Suprapubic skin (tissue), 4 donors: ENCODE measurements at regions not wholly inside any gene's neighbourhood (a gene's known extent, or its start where the extent isn't known, plus 50 kb on each side); places are given as distances from the start of the nearest gene placed in this dataset.

Source experiments
- DNase-seq, 2 donors: peaks; one replicate each; pipeline ENCODE4 v3.0.0-alpha.2; 2019; ENCODE audit warnings: low spot score in 2 of 2
- H3K27ac ChIP-seq: fragments of 200-600 bp; sonication (generic); one replicate; pipeline ENCODE4 v1.5.1; 2019
- H3K27me3 ChIP-seq: fragments of 200-600 bp; sonication (generic); one replicate; pipeline ENCODE4 v1.5.1; 2019
- H3K36me3 ChIP-seq: fragments of 200-600 bp; sonication (generic); one replicate; pipeline ENCODE4 v1.5.1; 2019
- H3K4me1 ChIP-seq: fragments of 200-600 bp; sonication (generic); one replicate; pipeline ENCODE4 v1.5.1; 2019
- H3K4me3 ChIP-seq: fragments of 200-600 bp; sonication (generic); one replicate; pipeline ENCODE4 v1.5.1; 2019; ENCODE audit warnings: mild to moderate bottlenecking
- H3K9me3 ChIP-seq: fragments of 200-600 bp; sonication (generic); one replicate; pipeline ENCODE4 v1.5.1; 2019
- EP300 ChIP-seq: sonication (generic); formaldehyde crosslinking; IDR thresholded peaks from one replicate; pipeline ENCODE4 v1.6.1; 2017; ENCODE audit warnings: antibody characterized with exemption
- POLR2A ChIP-seq, 2 donors: fragments of 450-650 bp; IDR thresholded peaks; one replicate each; pipeline ENCODE4 v1.6.1; 2017; ENCODE audit warnings: antibody characterized with exemption in 2 of 2, mild to moderate bottlenecking in 2 of 2, moderate library complexity in 2 of 2
- POLR2AphosphoS5 ChIP-seq, 3 donors: sonication (generic); formaldehyde crosslinking; IDR thresholded peaks; one replicate each; pipeline ENCODE4 v1.6.1; 2017; ENCODE audit warnings: antibody characterized with exemption in 3 of 3
- WGBS: methylation state at CpG from one replicate; pipeline ENCODE4 v1.1.5; 2018; 5-methylcytosine and 5-hydroxymethylcytosine counted together
- TF ChIP-seq, protein P1 (sequence below), 2 donors: fragments of 200-600 bp in 1 of 2; fragments of 450-650 bp in 1 of 2; sonication (generic) in 1 of 2; IDR thresholded peaks; one replicate each; pipeline ENCODE4 v1.5.1; 2016 to 2019; ENCODE audit warnings: antibody characterized with exemption in 2 of 2, mild to moderate bottlenecking in 1 of 2, moderate library complexity in 1 of 2

DNA sequence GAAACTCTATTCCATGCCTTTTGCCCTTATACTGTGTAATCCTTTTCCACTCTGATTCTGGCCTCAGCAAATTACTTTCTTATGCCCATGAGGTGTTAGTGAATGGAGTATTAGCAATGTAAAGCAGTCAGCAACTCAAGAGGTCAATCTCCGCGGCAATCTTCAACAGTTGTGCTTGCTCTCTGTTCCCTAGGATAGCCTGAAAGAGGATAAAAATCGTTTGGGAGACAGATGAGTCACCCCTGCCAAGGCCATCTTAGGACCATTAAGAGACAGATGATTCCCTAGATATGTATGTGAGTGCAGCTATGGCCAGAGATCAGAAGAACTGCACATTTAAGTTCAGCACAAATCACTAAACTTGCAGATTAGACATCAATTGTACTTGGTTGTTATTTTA lies 1145.8 kb downstream of the GALC start:
- H3K27ac ChIP-seq, result no peak overlapping the region
- no peak for DNase-seq
- TF ChIP-seq POLR2A (IDR thresholded peaks at IDR 0.05) (no peak), EP300 (no peak), POLR2AphosphoS5 (IDR thresholded peaks at IDR 0.05) (no peak)
- TF ChIP-seq, protein P1, sequence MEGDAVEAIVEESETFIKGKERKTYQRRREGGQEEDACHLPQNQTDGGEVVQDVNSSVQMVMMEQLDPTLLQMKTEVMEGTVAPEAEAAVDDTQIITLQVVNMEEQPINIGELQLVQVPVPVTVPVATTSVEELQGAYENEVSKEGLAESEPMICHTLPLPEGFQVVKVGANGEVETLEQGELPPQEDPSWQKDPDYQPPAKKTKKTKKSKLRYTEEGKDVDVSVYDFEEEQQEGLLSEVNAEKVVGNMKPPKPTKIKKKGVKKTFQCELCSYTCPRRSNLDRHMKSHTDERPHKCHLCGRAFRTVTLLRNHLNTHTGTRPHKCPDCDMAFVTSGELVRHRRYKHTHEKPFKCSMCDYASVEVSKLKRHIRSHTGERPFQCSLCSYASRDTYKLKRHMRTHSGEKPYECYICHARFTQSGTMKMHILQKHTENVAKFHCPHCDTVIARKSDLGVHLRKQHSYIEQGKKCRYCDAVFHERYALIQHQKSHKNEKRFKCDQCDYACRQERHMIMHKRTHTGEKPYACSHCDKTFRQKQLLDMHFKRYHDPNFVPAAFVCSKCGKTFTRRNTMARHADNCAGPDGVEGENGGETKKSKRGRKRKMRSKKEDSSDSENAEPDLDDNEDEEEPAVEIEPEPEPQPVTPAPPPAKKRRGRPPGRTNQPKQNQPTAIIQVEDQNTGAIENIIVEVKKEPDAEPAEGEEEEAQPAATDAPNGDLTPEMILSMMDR (IDR thresholded peaks at IDR 0.05), result no peak
- no peaks in the 10 kb centered on the region for H3K36me3 ChIP-seq
- H3K4me3 ChIP-seq, result no peak overlapping the region
- H3K4me1 ChIP-seq, result no peaks in the 10 kb centered on the region
- H3K27me3 ChIP-seq, result no peaks in the 10 kb centered on the region
- WGBS, result 71% methylated on average over 3 of the region's 3 CpGs
- H3K9me3 ChIP-seq, result no peaks in the 10 kb centered on the region

DNA sequence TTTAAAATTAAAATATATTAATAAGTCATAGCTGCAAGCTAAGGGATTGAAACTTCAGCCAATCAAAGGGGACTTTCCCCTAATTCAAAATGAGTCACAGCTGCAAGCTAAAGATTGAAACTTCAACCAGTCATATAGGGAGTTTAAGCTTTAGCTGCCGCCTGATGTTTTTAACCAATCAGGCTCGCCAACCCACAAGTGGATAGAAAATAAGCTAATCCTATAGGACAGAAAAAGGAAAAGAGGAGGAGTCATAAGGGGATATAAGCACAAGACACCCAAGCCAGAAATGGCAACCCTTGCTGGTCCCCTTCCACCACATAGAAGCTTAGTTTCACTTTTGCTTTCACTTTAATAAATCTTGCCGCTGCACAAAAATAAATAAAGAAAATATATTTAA lies 1154.6 kb downstream of the GALC start:
- Histone ChIP-seq H3K9me3 (no peaks in the 10 kb centered on the region), H3K27me3 (no peaks in the 10 kb centered on the region), H3K4me3 (no peak overlapping the region), H3K4me1 (no peaks in the 10 kb centered on the region), H3K27ac (no peak overlapping the region), H3K36me3 (no peaks in the 10 kb centered on the region)
- DNase-seq, result no peak
- 61% methylated on average over 3 of the region's 3 CpGs for WGBS
- TF ChIP-seq, protein P1 (IDR thresholded peaks at IDR 0.05), result no peak
- TF ChIP-seq POLR2AphosphoS5 (IDR thresholded peaks at IDR 0.05) (no peak), EP300 (no peak), POLR2A (IDR thresholded peaks at IDR 0.05) (no peak)

DNA sequence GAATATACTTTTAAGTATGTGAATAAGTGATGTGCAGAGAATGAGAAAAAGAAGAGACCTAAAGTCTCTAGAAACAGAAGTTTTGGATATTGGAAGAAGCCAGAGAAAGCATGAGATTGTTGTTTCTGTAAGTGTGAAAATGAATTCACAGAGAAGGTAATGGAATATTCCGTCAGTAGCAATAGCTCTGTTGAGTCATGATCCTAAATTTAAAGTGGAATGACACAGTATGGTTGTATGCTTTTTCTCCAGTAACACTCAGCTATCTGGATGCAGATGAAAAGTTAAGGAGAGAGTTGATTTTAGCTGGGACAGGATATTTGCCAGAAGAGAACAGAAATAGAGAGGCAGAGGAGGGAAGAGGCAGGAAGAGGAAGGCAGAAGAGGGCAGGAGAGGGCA lies 1166.3 kb downstream of the GALC start:
- no peak for DNase-seq
- no peaks in the 10 kb centered on the region for H3K27me3 ChIP-seq
- no peak overlapping the region for H3K4me3 ChIP-seq
- no peaks in the 10 kb centered on the region for H3K36me3 ChIP-seq
- WGBS, result 63% methylated on average over 1 of the region's 1 CpG
- no peak for TF ChIP-seq POLR2AphosphoS5 (IDR thresholded peaks at IDR 0.05)
- no peak for TF ChIP-seq POLR2A (IDR thresholded peaks at IDR 0.05)
- TF ChIP-seq EP300, result no peak
- TF ChIP-seq, protein P1 (IDR thresholded peaks at IDR 0.05), result no peak
- H3K9me3 ChIP-seq, result no peaks in the 10 kb centered on the region
- no peak overlapping the region for H3K27ac ChIP-seq
- H3K4me1 ChIP-seq, result no peaks in the 10 kb centered on the region

DNA sequence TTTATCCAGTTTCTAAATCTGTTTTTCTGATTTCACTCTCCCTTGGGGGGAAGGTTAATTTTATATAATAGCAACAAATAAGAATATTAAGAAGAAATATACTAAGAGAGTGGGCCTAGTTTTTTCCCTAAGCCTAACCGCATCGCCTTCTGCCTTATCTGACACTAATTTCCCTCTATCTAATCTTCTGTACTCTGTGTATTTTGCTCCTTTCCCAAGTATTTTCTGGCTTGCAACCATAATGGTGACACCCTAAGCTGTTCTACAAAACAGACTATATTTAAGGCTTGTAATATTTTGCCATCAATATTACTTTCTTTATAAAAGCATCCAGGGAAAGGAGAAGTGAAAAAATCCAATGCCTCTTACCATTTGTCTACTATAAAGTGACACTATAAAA lies 1168.8 kb downstream of the GALC start:
- no peak for TF ChIP-seq POLR2A (IDR thresholded peaks at IDR 0.05)
- TF ChIP-seq EP300, result no peak
- no peak for TF ChIP-seq POLR2AphosphoS5 (IDR thresholded peaks at IDR 0.05)
- TF ChIP-seq, protein P1 (IDR thresholded peaks at IDR 0.05), result no peak
- Histone ChIP-seq H3K9me3 (no peaks in the 10 kb centered on the region), H3K36me3 (no peaks in the 10 kb centered on the region), H3K4me3 (no peak overlapping the region), H3K27me3 (no peaks in the 10 kb centered on the region), H3K27ac (no peak overlapping the region), H3K4me1 (no peaks in the 10 kb centered on the region)
- WGBS, result 88% methylated on average over 2 of the region's 2 CpGs
- no peak for DNase-seq

DNA sequence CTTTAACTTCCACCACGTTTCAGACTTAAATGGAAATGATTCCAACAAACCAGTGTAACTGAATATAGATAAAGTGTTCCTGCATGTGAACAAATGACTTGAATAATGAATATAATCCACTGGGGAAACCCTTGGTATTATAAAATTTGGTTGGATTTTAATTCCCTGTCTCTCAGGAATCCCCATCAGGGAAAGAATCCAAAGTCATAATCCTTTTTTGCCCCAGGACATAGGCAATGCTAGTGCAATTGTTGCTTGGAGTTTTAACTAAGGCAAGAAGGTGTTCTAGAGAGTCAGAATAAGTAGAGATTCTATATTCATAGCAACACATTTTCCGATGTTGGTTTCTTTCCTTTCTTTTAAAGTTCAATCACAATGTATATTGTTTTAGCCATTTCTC lies 1169.4 kb downstream of the GALC start:
- no peak overlapping the region for H3K4me3 ChIP-seq
- TF ChIP-seq POLR2A (IDR thresholded peaks at IDR 0.05), result no peak
- TF ChIP-seq, protein P1 (IDR thresholded peaks at IDR 0.05), result no peak
- no peak for TF ChIP-seq EP300
- no peak for TF ChIP-seq POLR2AphosphoS5 (IDR thresholded peaks at IDR 0.05)
- H3K27me3 ChIP-seq, result no peaks in the 10 kb centered on the region
- 44% methylated on average over 2 of the region's 2 CpGs for WGBS
- H3K36me3 ChIP-seq, result no peaks in the 10 kb centered on the region
- no peaks in the 10 kb centered on the region for H3K4me1 ChIP-seq
- no peaks in the 10 kb centered on the region for H3K9me3 ChIP-seq
- DNase-seq, result no peak
- H3K27ac ChIP-seq, result no peak overlapping the region
